GM12892 (cell line): ENCODE measurements at regions not wholly inside any gene's neighbourhood (a gene's known extent, or its start where the extent isn't known, plus 50 kb on each side); places are given as distances from the start of the nearest gene placed in this dataset.
"Not testable (repeated sequence)": the region's sequence is repeated elsewhere in the genome, so short reads cannot be mapped to it uniquely, and the experiment has no call there.

Experiments
- DNase-seq: peaks from one replicate; pipeline ENCODE4 v3.0.0; 2011; ENCODE audit not compliant: insufficient read length
- FAIRE-seq: peaks from 2 replicates; lab custom pipeline; 2011; peaks lifted over from hg19 to GRCh38; lab: Jason Lieb, UNC
- POLR2A ChIP-seq: IDR thresholded peaks from 2 replicates; pipeline ENCODE4 v1.6.1; 2011; ENCODE audit warnings: low read depth, low read length, control low read depth
- POLR2AphosphoS5 ChIP-seq: IDR thresholded peaks from 2 replicates; pipeline ENCODE4 v1.6.1; 2011; ENCODE audit warnings: low read depth, low read length, control low read depth
- TAF1 ChIP-seq: IDR thresholded peaks from 2 replicates; pipeline ENCODE4 v1.6.1; 2011; ENCODE audit warnings: low read depth, mild to moderate bottlenecking, control low read depth, low read length, borderline replicate concordance

DNA sequence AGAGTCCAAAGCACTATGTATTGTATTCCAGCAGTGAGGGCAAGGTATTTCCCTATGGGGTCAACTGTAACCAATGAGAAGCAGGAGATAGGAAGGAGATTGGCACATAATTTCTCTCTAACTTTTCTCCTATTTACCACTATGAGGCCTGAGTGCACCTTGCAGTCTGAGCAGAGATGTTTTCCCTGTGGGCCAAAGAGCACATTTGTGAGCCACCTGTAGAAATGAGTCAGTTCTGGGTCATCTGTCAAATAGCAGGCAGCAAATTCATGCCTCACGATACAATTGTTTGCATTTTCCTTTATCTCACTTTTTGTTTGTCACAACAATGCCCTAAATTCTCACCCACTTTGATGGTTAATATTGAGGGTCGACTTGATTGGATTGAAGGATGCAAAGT lies 547.2 kb upstream of the NCAM2 start:
- no peak for TF ChIP-seq POLR2AphosphoS5
- TF ChIP-seq POLR2A: no peak
- no peak for TF ChIP-seq TAF1
- no peak for FAIRE-seq
- no peak for DNase-seq

DNA sequence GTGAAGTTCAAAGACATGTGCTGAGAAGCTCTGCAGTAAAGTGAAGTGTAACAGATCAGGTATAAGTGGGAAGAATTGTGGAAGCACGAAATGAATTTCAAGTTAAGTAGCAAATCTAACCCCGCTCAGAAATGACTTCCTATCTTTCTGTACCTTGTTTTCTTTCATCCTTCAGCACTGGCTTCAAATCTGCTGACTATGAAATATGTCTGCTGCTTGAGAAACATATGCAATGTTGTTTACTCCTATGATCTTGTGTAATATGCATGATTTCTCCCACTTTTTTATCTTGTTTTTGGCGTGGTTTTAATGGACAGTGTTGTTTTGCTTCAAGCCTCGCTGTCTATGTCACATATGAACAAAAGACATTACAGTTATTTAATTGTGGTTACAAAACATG lies 545.3 kb upstream of the NCAM2 start:
- no peak for FAIRE-seq
- DNase-seq: no peak
- TF ChIP-seq POLR2AphosphoS5 (no peak), TAF1 (no peak), POLR2A (no peak)

DNA sequence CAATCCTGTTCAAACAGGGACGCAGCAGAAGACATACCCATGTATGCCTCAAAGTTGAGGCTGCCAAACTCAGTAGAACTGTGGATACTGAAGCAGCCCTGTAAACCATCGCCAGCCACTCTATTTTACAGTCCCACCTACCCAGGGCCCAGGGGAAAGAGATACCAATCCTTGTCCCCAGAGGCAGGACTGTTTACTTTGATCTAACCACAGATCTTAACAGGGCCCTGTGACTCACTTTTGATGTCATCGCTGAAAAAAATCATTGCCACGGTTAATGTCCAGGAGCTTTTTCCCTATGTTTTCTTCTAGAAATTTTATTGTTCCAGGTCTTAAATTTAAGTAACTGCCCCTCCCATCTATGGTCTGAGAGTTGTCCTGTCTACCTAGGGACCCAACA lies 538.4 kb upstream of the NCAM2 start:
- DNase-seq (no peak), FAIRE-seq (no peak)
- TF ChIP-seq POLR2AphosphoS5 (no peak), POLR2A (no peak), TAF1 (no peak)

GRCh38 chr21:20463362-20463761 lies 534.8 kb upstream of the NCAM2 start:
- DNase-seq: no peak
- FAIRE-seq: no peak
- TF ChIP-seq POLR2A (no peak), POLR2AphosphoS5 (no peak), TAF1 (no peak)

DNA sequence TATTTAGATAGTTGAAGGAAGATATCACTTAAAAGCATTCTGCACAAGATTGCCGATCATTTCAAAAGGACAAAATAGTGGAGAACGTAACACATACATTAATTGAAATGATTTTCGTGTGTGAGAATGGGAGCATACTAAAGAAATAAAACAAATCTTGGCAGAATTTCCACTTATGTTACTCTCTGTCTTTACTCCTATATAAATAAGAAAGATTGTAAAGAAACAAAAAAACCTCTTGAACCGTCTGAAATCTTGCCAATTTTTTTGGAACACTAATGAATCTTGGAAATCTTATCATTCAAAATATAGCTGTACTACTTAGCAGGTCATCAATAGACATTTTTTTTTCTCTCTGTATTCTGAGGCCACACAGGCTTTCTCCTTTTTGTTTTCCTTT lies 528.8 kb upstream of the NCAM2 start:
- no peak for TF ChIP-seq POLR2AphosphoS5
- TF ChIP-seq TAF1: no peak
- no peak for TF ChIP-seq POLR2A
- FAIRE-seq (no peak), DNase-seq (no peak)

DNA sequence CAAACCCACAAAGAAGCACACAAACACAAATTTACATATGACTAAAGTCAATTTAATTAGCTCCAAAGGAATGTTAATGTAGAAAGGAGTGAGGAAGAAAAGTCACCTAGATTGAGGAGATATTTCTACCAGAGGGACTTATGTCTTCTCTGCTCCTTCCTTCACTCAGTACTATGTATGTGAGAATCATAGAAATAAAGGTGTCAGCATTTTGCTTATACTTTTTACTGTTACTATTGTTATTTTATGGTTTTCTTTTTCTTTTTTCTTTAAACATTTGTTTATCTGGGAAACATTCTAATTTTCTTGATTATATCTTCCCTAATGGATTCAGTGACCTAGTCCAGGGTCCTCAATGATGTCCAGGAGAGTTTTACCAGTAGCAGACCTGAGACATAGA lies 511.9 kb upstream of the NCAM2 start:
- no peak for DNase-seq
- FAIRE-seq: no peak
- TF ChIP-seq POLR2A: no peak
- TF ChIP-seq TAF1: no peak
- no peak for TF ChIP-seq POLR2AphosphoS5

GRCh38 chr21:20502915-20503314 lies 495.3 kb upstream of the NCAM2 start:
- DNase-seq: not testable (repeated sequence)

GRCh38 chr21:20507783-20508182 lies 490.4 kb upstream of the NCAM2 start:
- no peak for DNase-seq
- no peak for TF ChIP-seq TAF1
- no peak for TF ChIP-seq POLR2AphosphoS5
- no peak for TF ChIP-seq POLR2A
- no peak for FAIRE-seq

More at GRCh38 chr21:20502915-20503314, 495.3 kb upstream of the NCAM2 start:
- FAIRE-seq: not testable (repeated sequence)

DNA sequence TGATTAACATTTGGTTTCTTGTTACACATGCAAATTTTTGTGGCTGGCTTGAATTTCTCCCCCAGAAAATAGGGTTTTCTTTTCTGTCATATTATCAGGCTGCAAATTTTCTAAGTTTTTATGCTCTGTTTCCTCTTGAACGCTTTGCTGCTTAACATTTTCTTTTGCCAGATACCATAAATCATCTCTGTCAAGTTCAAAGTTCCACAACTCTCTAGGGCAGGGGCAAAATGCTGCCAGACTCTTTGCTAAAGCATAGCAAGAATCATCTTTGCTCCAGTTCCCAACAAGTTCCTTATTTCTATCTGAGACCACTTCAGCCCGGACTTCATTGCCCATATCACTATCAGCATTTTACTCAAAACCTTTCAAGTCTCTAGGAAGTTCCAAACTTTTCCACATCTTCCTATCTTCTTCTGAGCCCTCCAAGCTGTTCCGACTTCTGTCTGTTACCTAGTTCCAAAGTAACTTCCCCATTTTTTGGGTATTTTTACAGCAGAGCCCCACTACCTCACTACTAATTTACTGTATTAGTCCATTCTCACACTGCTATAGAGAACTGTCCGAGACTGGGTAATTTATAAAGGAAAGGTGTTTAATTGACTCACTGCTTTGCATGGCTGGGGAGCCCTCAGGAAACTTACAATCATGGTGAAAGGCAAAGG lies 486.9 kb upstream of the NCAM2 start:
- DNase-seq (no peak), FAIRE-seq (no peak)
- TF ChIP-seq TAF1: no peak
- no peak for TF ChIP-seq POLR2A
- no peak for TF ChIP-seq POLR2AphosphoS5

DNA sequence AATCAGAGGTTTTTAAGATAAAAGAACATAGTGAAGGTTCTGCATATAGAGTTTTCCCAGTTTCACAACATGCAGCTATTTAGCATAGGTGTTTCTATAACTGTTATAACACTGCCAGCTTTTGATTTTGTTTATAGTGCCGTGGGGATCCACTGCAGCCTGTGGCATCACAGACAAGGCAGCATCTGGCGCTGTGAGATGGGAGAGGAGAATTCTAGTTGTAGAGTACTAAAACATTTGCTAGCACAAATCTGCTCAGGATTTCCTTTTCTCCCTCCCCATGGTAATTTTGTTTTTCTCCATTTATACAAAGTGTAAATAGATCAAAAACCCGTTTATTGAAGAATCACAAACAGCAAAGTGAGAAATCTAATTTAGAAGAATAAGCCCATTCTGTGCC lies 482.8 kb upstream of the NCAM2 start:
- FAIRE-seq (no peak), DNase-seq (no peak)
- TF ChIP-seq POLR2A (no peak), TAF1 (no peak), POLR2AphosphoS5 (no peak)

GRCh38 chr21:20519076-20519475 lies 479.1 kb upstream of the NCAM2 start:
- TF ChIP-seq POLR2A (no peak), POLR2AphosphoS5 (no peak), TAF1 (no peak)
- FAIRE-seq (no peak), DNase-seq (no peak)

DNA sequence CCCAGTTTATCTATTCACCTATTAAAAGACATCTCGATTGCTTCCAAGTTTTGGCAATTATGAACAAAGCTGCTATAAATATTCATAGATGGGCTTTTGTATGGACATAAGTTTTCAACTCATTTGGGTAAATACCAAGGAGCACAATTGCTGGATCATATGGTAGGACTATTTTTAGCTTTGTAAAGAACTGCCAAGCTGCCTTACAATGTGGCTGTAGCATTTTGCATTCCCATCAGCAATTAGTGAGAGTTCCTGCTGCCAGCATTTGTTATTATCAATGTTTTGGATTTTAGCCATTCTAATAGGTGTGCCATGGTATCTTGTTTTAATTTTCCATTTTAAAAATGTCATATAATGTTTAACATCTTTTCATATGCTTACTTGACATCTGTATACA lies 475.6 kb upstream of the NCAM2 start:
- DNase-seq: no peak
- TF ChIP-seq POLR2AphosphoS5 (no peak), TAF1 (no peak), POLR2A (no peak)
- no peak for FAIRE-seq

- FAIRE-seq (no peak), DNase-seq (no peak)
- TF ChIP-seq POLR2AphosphoS5 (no peak), POLR2A (no peak), TAF1 (no peak)
Observed at GRCh38 chr21:20523191-20523590, 475.0 kb upstream of the NCAM2 start.
